Kidney tubule cell (primary cell): ENCODE measurements at regions not wholly inside any gene's neighbourhood (a gene's known extent, or its start where the extent isn't known, plus 50 kb on each side); places are given as distances from the start of the nearest gene placed in this dataset.
A peak's percentile ranks its signal among the peaks of the same experiment; 100 is the strongest.
"Not testable (repeated sequence)": the region's sequence is repeated elsewhere in the genome, so short reads cannot be mapped to it uniquely, and the experiment has no call there.

Source experiments
- DNase-seq: peaks from one replicate; pipeline ENCODE4 v3.0.0-alpha.2; 2018; ENCODE audit warnings: low spot score

DNA sequence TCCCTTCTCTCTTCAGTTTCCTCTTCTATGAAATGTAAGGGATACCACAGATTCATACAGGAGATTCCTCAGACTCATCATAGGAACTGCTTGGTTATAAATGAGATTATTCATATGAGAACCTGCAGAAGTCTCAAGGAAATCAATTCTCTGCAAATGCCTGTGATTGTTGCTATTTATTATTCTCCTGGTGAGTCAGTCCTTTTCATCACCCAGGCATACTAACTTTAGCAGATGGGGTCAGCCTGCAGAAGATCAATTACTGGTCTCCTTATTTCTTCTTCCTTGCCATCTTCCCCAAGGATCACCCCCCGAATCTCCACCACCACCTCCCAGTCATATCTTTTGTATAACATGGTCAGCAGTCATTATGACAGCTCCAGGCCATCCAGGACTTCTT lies 53.8 kb upstream of the DCP1A start:
- DNase-seq, result peak; percentile 9

DNA sequence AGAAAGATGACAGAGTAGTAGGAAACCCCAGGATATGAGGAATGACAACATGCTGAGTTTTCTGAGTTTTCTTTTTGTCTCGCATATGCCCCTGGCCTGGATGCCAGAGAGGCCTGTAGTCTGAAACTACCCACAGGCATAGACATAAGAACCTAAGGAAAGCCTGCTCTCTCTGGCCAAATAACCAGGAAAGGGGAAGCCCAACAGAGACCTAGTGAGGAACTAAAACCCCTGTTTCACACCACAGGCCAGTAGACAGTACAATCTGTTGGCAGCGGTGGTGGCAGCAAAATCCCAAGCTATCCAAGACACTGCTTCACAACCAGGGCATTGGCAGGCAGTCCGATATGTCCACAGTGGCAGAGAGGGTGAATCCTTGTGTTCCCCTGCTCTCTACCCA lies 55.0 kb upstream of the DCP1A start:
- DNase-seq, result no peak

DNA sequence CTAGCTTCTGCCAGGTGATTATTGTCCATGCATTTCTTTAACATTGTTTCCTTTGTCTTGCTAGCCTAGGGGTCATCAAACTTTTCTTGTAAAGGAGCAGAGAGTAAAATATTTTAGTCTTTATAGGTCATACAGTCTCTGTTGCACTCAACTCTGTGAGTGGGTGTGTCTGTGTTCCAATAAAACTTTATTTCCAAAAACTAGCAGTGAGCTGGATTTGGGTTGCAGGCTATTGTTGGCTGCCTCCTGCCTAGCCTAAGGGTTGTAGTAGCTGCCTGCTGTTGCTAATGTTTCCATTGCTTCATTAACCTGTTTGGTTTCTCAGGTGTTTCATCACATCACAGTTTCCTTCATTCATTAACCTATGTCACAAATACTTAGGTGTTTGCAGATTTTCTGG lies 64.0 kb upstream of the DCP1A start:
- no peak for DNase-seq

DNA sequence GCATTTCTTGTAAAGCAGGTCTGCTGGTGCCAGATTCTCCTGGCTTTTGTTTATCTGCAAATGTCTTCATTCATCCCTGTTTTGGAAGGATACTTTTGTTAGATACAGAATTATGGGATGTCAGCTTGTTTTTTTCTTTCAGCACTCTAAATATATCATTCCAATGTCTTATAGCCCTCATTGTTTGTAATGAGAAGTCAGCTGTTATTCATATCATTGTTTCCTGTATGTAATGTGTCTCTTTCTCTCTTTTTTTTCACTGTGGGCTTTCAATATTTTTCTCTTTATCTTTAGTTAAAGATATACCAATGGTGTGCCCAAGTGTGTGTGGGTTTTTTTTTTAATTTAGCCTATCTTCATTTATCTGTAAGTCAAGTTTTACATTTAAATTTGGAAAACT lies 65.6 kb upstream of the DCP1A start:
- DNase-seq, result no peak

DNA sequence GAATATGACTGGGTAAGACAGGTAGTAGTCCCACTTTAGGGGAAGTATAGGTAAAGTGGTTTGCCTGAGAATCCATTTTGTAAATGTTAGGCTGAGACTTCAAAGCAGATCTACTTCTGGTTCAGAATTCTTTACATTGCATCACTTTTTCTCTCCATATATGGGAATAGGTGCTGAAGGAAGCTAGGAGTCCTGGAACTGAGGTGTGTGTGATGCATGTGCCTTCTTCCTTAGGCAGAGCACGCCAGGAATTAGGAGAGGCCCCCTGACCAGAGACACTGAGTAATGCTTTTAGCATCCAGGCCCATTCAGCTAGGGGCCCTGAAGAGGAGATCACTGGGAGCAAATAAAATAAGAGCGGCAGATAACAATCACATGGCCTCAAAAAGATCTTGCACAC lies 69.2 kb upstream of the DCP1A start:
- DNase-seq, result peak; percentile 39

DNA sequence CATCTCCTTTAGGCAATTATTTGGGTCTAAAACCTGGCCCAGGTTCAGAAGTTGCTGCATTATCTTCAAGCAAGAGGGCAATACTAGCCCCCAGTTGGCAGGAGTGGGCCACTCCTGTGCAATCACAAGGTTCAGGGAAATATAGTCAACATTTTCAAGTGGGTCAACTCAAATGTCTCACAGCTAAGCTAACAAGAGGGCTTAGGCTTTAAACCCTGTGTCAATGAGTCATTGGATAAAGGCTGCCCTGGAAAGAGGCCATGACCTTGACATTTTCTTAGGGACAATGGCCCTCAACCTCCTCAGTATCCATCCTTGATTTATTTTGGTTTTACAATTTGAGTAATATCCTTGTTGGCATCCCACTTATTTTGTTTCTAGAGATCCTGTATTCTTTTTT lies 73.5 kb upstream of the DCP1A start:
- no peak for DNase-seq

DNA sequence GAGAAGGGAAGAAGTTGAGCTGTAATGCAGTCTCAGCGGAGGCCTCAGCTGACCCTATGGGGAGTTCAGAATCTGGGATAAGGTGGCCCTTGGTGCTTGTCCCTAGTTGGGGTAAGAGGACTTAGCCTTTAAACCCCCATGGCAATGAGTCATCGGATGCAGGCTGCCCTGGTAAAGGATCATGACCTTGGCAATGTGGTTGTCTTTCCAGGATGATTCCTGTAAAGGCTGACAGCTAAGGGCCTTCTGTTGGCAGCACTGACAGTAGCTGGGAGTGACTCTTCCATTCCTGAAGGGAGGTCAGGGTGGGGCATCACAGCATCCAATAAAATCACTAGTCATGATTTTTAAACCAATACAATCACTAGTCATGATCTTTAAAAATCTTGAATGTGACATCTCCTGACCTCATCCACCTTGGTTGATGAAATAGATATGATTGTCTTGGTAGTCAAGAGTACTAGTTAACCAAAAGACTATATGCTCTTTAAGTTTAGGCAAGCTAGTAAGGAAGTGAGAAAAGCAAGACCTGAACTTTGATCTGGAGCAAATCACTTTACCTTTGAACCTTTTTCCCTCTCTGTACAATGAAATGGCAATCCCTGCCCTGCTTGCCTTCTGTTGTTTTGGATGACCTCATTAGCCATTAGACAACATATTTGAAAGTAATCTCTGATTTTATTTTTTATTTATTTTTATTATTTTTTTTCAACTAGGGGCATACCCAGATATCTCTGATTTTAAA lies 71.3 kb upstream of the CACNA1D start:
- DNase-seq, result no peak

DNA sequence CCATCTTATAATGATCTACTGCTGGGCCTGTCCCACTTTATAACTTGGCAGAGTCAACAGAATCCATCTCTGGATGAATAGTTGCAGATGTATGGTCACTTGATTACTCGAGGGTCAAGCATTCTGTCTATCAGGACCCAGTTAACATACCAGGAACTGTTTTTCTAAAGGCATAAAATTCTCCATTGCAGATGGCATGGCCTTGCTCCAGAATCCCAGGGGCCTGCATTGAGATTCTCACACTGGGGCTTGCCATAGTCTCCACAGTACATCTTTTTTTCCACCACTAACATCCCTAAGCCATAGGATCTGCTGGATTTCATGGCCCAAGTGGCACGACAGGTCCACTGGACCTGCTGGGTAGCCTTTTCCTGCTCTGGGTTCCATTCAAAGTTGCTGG lies 68.5 kb upstream of the CACNA1D start:
- peak; percentile 26 for DNase-seq

DNA sequence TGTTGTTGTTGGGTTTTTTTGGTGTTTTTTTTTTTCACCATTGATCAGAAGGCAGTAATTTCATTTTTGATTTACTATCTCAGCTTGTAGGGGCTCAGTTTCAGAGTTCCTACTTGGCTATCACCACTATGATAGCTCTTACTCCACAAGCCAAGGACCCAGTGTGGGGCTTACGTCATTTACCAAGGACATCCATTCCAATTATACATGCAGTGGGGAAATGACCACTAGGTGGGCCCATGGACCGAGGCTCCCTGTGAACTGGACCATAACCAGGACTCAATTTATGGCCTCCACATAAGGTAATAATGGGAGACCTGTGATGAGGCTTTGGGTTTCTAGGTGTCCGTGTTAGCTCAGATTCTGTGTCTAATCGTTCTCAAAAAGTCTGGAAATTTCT lies 67.5 kb upstream of the CACNA1D start:
- no peak for DNase-seq

DNA sequence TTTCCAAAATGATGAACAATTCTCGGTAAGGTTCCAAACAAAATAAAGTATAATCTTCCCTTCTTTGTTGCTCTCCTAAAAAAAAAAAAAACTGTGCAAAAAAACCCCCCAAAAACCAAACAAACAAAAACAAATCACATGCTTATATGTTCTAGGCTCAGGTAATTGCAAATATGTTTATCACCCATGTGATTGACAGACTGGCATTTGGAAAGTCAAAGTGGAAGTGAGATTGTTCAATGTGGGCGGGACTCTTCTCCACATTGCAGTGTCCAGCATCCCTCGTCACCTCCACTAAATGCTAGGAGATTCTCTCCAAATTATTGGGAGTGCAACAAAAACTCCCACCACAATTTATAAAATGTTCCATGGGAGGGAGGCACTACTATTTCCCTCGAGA lies 57.6 kb upstream of the CACNA1D start:
- no peak for DNase-seq

DNA sequence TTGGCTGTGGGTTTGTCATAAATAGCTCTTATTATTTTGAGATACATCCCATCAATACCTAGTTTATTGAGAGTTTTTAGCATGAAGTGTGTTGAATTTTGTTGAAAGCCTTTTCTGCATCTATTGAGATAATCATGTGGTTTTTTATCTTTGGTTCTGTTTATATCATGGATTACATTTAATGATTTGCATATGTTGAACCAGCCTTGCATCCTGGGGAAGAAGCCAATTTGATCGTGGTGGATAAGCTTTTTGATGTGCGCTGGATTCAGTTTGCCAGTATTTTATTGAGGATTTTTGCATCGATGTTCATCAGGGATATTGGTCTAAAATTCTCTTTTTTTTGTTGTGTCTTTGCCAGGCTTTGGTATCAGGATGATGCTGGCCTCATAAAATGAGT lies 51.5 kb upstream of the CACNA1D start:
- not testable (repeated sequence) for DNase-seq
